CD14-positive monocyte (primary cell): ENCODE measurements at regions not wholly inside any gene's neighbourhood (a gene's known extent, or its start where the extent isn't known, plus 50 kb on each side); places are given as distances from the start of the nearest gene placed in this dataset.

Experiments used
- DNase-seq, 3 donors: peaks; one replicate each; pipeline ENCODE4 v3.0.0-alpha.2; 2011 to 2022
- H2AFZ ChIP-seq: 2 replicates; pipeline ENCODE4 v1.6.0; 2012; ENCODE audit warnings: mild to moderate bottlenecking, low read depth, low read length, inconsistent platforms; ENCODE audit not compliant: insufficient read depth, poor library complexity, severe bottlenecking
- H3K27ac ChIP-seq, 2 donors: 1 replicate in 1 of 2; 2 replicates in 1 of 2; pipeline ENCODE4 v1.5.1; 2012 to 2013; ENCODE audit warnings: low read length in 2 of 2, control low read depth in 1 of 2, inconsistent platforms in 1 of 2, low read depth in 1 of 2, mild to moderate bottlenecking in 1 of 2
- H3K27me3 ChIP-seq, 2 donors: one replicate each; pipeline versions ENCODE4 v1.6.0 to v1.6.1; 2011 to 2013; ENCODE audit warnings: low read length in 2 of 2; ENCODE audit not compliant: control insufficient read depth in 2 of 2, insufficient read depth in 2 of 2
- H3K36me3 ChIP-seq, 2 donors: replicated peaks in 1 of 2; 1 replicate in 1 of 2; 2 replicates in 1 of 2; pipeline versions ENCODE4 v1.5.1 to v1.6.1; 2012 to 2013; ENCODE audit warnings: low read length in 2 of 2, control low read depth in 1 of 2, inconsistent platforms in 1 of 2, mild to moderate bottlenecking in 1 of 2; ENCODE audit not compliant: insufficient read depth in 2 of 2, control insufficient read depth in 1 of 2
- H3K4me1 ChIP-seq, 2 donors: 1 replicate in 1 of 2; 2 replicates in 1 of 2; pipeline versions ENCODE4 v1.5.1 to v1.6.1; 2012 to 2013; ENCODE audit warnings: low read length in 2 of 2, control low read depth in 1 of 2, inconsistent platforms in 1 of 2, mild to moderate bottlenecking in 1 of 2, moderate library complexity in 1 of 2; ENCODE audit not compliant: insufficient read depth in 2 of 2, control insufficient read depth in 1 of 2
- H3K4me2 ChIP-seq: replicated peaks from 2 replicates; pipeline ENCODE3; 2012; ENCODE audit warnings: low read length, moderate library complexity, mild to moderate bottlenecking; ENCODE audit not compliant: poor library complexity, severe bottlenecking; ENCODE audit errors: extremely low read depth
- H3K4me3 ChIP-seq, 3 experiments: fragments of 200-600 bp in 1 of 3; sonication (generic) in 1 of 3; replicated peaks in 1 of 3; 1 replicate in 2 of 3; 2 replicates in 1 of 3; pipeline ENCODE4 v1.5.1; 2011 to 2013; ENCODE audit warnings: low read length in 3 of 3, mild to moderate bottlenecking in 3 of 3, control low read depth in 2 of 3, low read depth in 2 of 3, inconsistent platforms in 1 of 3, moderate library complexity in 1 of 3
- H3K79me2 ChIP-seq: 2 replicates; pipeline ENCODE4 v1.6.0; 2012; ENCODE audit warnings: mild to moderate bottlenecking, control low read depth, inconsistent platforms, low read length, moderate library complexity; ENCODE audit not compliant: insufficient read depth
- H3K9ac ChIP-seq: 2 replicates; pipeline ENCODE4 v1.6.0; 2017; ENCODE audit warnings: low read length, mild to moderate bottlenecking; ENCODE audit not compliant: insufficient read depth, poor library complexity, severe bottlenecking
- H3K9me3 ChIP-seq, 2 donors: replicated peaks in 1 of 2; 1 replicate in 1 of 2; 2 replicates in 1 of 2; pipeline versions ENCODE4 v1.5.1 to v1.6.1; 2012 to 2013; ENCODE audit warnings: low read length in 2 of 2, control low read depth in 1 of 2; ENCODE audit not compliant: control insufficient read depth in 1 of 2, insufficient read depth in 1 of 2
- H4K20me1 ChIP-seq: 2 replicates; pipeline ENCODE4 v1.6.0; 2012; ENCODE audit warnings: mild to moderate bottlenecking, low read length, control low read depth, moderate library complexity; ENCODE audit not compliant: insufficient read depth
- H3K27ac Mint-ChIP-seq, 7 donors: one replicate each; pipeline ENCODE4 v1.8.0; 2020; ENCODE audit warnings: mild to moderate bottlenecking in 7 of 7, mixed read lengths in 7 of 7, moderate library complexity in 6 of 7, inconsistent platforms in 2 of 7
- H3K27me3 Mint-ChIP-seq, 3 donors: one replicate each; pipeline ENCODE4 v1.8.0; 2021 to 2022; ENCODE audit warnings: low read depth in 3 of 3, mild to moderate bottlenecking in 3 of 3, mixed read lengths in 3 of 3, moderate library complexity in 3 of 3, inconsistent platforms in 1 of 3
- H3K36me3 Mint-ChIP-seq, 2 donors: one replicate each; pipeline ENCODE4 v1.8.0; 2020; ENCODE audit warnings: mixed read lengths in 2 of 2, inconsistent platforms in 1 of 2, mild to moderate bottlenecking in 1 of 2
- H3K4me1 Mint-ChIP-seq: one replicate; pipeline ENCODE4 v1.8.0; 2020; ENCODE audit warnings: mild to moderate bottlenecking, mixed read lengths
- H3K4me3 Mint-ChIP-seq, 2 donors: one replicate each; pipeline ENCODE4 v1.8.0; 2020; ENCODE audit warnings: mild to moderate bottlenecking in 2 of 2, mixed read lengths in 2 of 2, moderate library complexity in 1 of 2
- H3K9me3 Mint-ChIP-seq, 7 donors: one replicate each; pipeline ENCODE4 v1.8.0; 2020 to 2022; ENCODE audit warnings: mixed read lengths in 7 of 7, mild to moderate bottlenecking in 6 of 7, moderate library complexity in 6 of 7, inconsistent platforms in 2 of 7
- WGBS: methylation state at CpG from one replicate; pipeline ENCODE4 v1.1.5; 2013; ENCODE audit warnings: missing lambda C conversion rate; ENCODE audit not compliant: insufficient coverage; 5-methylcytosine and 5-hydroxymethylcytosine counted together
- intact Hi-C, 2 donors: fragments of 100-400 bp; cut with micrococcal nuclease; formaldehyde crosslinking; loops; one replicate each; pipeline versions ENCODE4 v1.15.0 to v1.15.1; 2023
- TF ChIP-seq, protein P1 (sequence below): fragments of 200-600 bp; IDR thresholded peaks from one replicate; pipeline ENCODE4 v1.8.0; 2022; ENCODE audit warnings: antibody characterized with exemption, mild to moderate bottlenecking

GRCh38 chr3:26205475-26205874, 415.6 kb downstream of the OXSM start:
- Histone ChIP-seq H3K4me3 (no peak overlapping the region), H3K79me2 (no peaks in the 10 kb centered on the region), H3K4me1 (no peaks in the 10 kb centered on the region), H2AFZ (no peak overlapping the region), H3K4me2 (no peak overlapping the region), H4K20me1 (no peaks in the 10 kb centered on the region), H3K36me3 (no peaks in the 10 kb centered on the region), H3K27me3 (no peaks in the 10 kb centered on the region), H3K27ac (no peak overlapping the region), H3K9me3 (peaks cover 3 to 6% of the 10 kb centered on the region in 2 donors), H3K9ac (no peak overlapping the region)
- Mint-ChIP-seq H3K4me1 (no peaks in the 10 kb centered on the region), H3K4me3 (no peak overlapping the region), H3K27ac (no peak overlapping the region), H3K9me3 (peaks cover 0 to 9% (median 5%) of the 10 kb centered on the region in 7 donors), H3K36me3 (no peaks in the 10 kb centered on the region), H3K27me3 (no peaks in the 10 kb centered on the region)
- intact Hi-C loops: no loop called here
- WGBS: no CpG with 5 or more reads among the region's 1 CpG
- no peak for DNase-seq
- TF ChIP-seq, protein P1, sequence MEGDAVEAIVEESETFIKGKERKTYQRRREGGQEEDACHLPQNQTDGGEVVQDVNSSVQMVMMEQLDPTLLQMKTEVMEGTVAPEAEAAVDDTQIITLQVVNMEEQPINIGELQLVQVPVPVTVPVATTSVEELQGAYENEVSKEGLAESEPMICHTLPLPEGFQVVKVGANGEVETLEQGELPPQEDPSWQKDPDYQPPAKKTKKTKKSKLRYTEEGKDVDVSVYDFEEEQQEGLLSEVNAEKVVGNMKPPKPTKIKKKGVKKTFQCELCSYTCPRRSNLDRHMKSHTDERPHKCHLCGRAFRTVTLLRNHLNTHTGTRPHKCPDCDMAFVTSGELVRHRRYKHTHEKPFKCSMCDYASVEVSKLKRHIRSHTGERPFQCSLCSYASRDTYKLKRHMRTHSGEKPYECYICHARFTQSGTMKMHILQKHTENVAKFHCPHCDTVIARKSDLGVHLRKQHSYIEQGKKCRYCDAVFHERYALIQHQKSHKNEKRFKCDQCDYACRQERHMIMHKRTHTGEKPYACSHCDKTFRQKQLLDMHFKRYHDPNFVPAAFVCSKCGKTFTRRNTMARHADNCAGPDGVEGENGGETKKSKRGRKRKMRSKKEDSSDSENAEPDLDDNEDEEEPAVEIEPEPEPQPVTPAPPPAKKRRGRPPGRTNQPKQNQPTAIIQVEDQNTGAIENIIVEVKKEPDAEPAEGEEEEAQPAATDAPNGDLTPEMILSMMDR: no peak

- Mint-ChIP-seq H3K36me3 (no peaks in the 10 kb centered on the region), H3K4me3 (no peak overlapping the region), H3K27ac (no peak overlapping the region), H3K9me3 (peaks cover 0 to 17% (median 8%) of the 10 kb centered on the region in 7 donors), H3K4me1 (no peaks in the 10 kb centered on the region), H3K27me3 (no peaks in the 10 kb centered on the region)
- TF ChIP-seq, protein P1: no peak
- H3K27me3 ChIP-seq: no peaks in the 10 kb centered on the region
- H3K36me3 ChIP-seq: no peaks in the 10 kb centered on the region
- peaks cover 3 to 6% of the 10 kb centered on the region in 2 donors for H3K9me3 ChIP-seq
- intact Hi-C loops: no loop called here
- H3K9ac ChIP-seq: no peak overlapping the region
- no peaks in the 10 kb centered on the region for H4K20me1 ChIP-seq
- H3K27ac ChIP-seq: no peak overlapping the region
- WGBS: 83% methylated on average over 1 of the region's 4 CpGs
- no peaks in the 10 kb centered on the region for H3K79me2 ChIP-seq
- no peak overlapping the region for H3K4me3 ChIP-seq
- no peak for DNase-seq
- H3K4me1 ChIP-seq: no peaks in the 10 kb centered on the region
- H2AFZ ChIP-seq: no peak overlapping the region
- H3K4me2 ChIP-seq: no peak overlapping the region
Measured at GRCh38 chr3:26208201-26208600, 414.4 kb upstream of the LRRC3B start.
